Fibroblast of villous mesenchyme (primary cell): ENCODE measurements at regions not wholly inside any gene's neighbourhood (a gene's known extent, or its start where the extent isn't known, plus 50 kb on each side); places are given as distances from the start of the nearest gene placed in this dataset.
"Not testable (repeated sequence)": the region's sequence is repeated elsewhere in the genome, so short reads cannot be mapped to it uniquely, and the experiment has no call there.

Source experiments
- DNase-seq: peaks from one replicate; pipeline ENCODE4 v3.0.0-alpha.2; 2010; ENCODE audit warnings: low read depth
- H3K4me3 ChIP-seq: 2 replicates; pipeline ENCODE4 v1.5.1; 2011; ENCODE audit warnings: low read depth, mild to moderate bottlenecking, low read length
- CTCF ChIP-seq: IDR thresholded peaks from 2 replicates; pipeline ENCODE4 v1.5.1; 2012; ENCODE audit warnings: low read depth, mild to moderate bottlenecking, low read length; ENCODE audit not compliant: insufficient read depth

DNA sequence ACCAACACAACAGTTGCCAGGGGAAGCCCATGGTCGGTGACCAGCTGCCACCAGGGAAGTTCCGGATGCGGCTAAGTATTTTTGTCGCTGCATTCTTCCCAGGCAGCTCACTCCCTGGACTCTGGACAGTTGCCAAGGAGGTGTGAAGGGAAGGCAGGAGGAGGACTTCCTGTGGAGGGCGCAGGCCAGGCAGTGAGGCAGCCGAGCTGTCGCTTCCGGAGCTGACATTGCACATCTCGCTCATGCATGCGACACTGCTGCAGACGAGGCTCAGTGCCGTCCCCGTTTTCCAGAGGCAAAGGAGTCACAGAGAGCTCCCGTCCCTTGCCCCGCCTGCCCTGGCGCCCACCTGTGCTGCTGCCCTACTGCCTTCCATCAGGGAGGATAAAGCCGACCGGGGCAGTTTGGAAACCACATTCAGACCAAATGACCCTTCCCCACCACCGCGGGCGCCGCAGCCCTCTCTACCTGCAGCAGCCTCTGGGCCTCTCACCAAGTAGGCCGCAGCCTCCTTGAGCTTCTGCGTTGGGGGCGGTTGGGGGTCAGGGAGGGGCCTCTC, 81.4 kb downstream of the NENF start:
- DNase-seq: peak; percentile 19
- no peak for TF ChIP-seq CTCF
- no peak overlapping the region for H3K4me3 ChIP-seq

GRCh38 chr1:212514782-212515181, 82.1 kb downstream of the NENF start:
- no peak for DNase-seq
- H3K4me3 ChIP-seq: no peak overlapping the region
- no peak for TF ChIP-seq CTCF

- no peak for DNase-seq
- TF ChIP-seq CTCF: no peak
- no peak overlapping the region for H3K4me3 ChIP-seq
Observed at GRCh38 chr1:212515329-212515760, 82.6 kb downstream of the NENF start.

- H3K4me3 ChIP-seq, DNase-seq: not testable (repeated sequence)
Observed at GRCh38 chr1:212516012-212516411, 83.3 kb downstream of the NENF start.

GRCh38 chr1:212518188-212519054, 85.7 kb downstream of the NENF start:
- DNase-seq: peak; percentile 43
- no peak for TF ChIP-seq CTCF

DNA sequence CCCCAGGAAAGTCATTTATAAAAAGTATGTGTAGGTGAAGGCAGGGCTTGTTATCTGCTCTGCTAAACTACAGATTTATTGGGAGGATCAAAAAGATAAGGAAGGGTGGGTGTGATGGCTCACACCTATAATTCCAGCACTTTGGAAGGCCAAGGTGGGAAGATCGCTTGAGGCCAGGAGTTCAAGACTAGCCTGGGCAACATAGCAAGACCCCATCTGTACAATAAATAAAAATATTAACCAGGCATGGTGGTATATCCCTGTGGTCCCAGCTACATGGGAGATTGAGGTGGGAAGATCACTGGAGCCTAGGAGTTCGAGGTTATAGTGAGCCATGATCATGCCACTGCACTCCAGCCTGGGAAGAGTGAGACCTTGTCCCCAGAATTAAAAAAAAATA, 86.4 kb downstream of the NENF start:
- no peak for TF ChIP-seq CTCF
- H3K4me3 ChIP-seq: no peak overlapping the region
- DNase-seq: no peak

More at GRCh38 chr1:212518188-212519054, 85.7 kb downstream of the NENF start:
- H3K4me3 ChIP-seq: no peak overlapping the region

- no peak for TF ChIP-seq CTCF
Observed at GRCh38 chr1:212520299-212520698, 87.6 kb downstream of the NENF start.

More at GRCh38 chr1:212520299-212520698, 87.6 kb downstream of the NENF start:
- no peak overlapping the region for H3K4me3 ChIP-seq
- no peak for DNase-seq
